Hepatocyte (in vitro differentiated cells): ENCODE measurements at regions not wholly inside any gene's neighbourhood (a gene's known extent, or its start where the extent isn't known, plus 50 kb on each side); places are given as distances from the start of the nearest gene placed in this dataset.

ENCODE experiments used
- EZH2 ChIP-seq: fragments of 200-600 bp; sonication (generic); IDR thresholded peaks from 2 replicates; pipeline ENCODE4 v1.6.1; 2016; ENCODE audit warnings: antibody characterized with exemption, mild to moderate bottlenecking, borderline replicate concordance
- EZH2phosphoT487 ChIP-seq: fragments of 200-600 bp; sonication (generic); IDR thresholded peaks from one replicate; pipeline ENCODE4 v1.6.1; 2018; ENCODE audit warnings: antibody characterized with exemption, mild to moderate bottlenecking, low read depth, moderate library complexity; ENCODE audit not compliant: unreplicated experiment, severe bottlenecking
- TF ChIP-seq, protein P1 (sequence below): fragments of 200-600 bp; sonication (generic); IDR thresholded peaks from 2 replicates; pipeline ENCODE4 v1.5.1; 2016; ENCODE audit warnings: antibody characterized with exemption, mild to moderate bottlenecking; ENCODE audit not compliant: poor library complexity

DNA sequence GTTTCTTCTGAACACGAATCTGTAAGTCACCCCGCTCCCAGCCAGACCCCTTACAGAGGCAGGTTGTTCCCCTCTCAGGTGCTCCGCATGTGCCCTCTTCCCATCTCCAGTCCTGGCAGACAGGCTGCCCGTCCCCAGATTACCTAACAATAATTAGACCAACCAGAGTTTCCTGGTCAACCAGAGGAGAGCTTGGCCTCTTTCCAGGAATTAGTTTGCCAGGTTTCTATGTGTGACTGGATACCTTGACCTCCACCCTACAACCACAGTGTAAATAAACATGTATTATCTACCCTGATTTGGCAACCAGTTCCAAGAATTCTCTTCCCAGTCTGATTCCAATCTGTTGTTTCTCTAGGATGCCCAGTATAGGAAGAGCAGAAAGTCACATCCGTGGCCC, 178.0 kb upstream of the UMPS start:
- TF ChIP-seq, protein P1, sequence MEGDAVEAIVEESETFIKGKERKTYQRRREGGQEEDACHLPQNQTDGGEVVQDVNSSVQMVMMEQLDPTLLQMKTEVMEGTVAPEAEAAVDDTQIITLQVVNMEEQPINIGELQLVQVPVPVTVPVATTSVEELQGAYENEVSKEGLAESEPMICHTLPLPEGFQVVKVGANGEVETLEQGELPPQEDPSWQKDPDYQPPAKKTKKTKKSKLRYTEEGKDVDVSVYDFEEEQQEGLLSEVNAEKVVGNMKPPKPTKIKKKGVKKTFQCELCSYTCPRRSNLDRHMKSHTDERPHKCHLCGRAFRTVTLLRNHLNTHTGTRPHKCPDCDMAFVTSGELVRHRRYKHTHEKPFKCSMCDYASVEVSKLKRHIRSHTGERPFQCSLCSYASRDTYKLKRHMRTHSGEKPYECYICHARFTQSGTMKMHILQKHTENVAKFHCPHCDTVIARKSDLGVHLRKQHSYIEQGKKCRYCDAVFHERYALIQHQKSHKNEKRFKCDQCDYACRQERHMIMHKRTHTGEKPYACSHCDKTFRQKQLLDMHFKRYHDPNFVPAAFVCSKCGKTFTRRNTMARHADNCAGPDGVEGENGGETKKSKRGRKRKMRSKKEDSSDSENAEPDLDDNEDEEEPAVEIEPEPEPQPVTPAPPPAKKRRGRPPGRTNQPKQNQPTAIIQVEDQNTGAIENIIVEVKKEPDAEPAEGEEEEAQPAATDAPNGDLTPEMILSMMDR, result no peak
- TF ChIP-seq EZH2 (no peak), EZH2phosphoT487 (no peak)
